ENCODE measurements at regions not wholly inside any gene's neighbourhood (a gene's known extent, or its start where the extent isn't known, plus 50 kb on each side); places are given as distances from the start of the nearest gene placed in this dataset.
A peak's percentile ranks its signal among the peaks of the same experiment; 100 is the strongest.
"Not testable (repeated sequence)": the region's sequence is repeated elsewhere in the genome, so short reads cannot be mapped to it uniquely, and the experiment has no call there.

GRCh38 chr14:22180045-22180444, 409.0 kb downstream of the DAD1 start:
- no peak for DNase-seq

GRCh38 chr14:22179190-22179589, 409.8 kb downstream of the DAD1 start:
- DNase-seq: no peak

- DNase-seq: peak; percentile 5
These were observed 410.6 kb downstream of the DAD1 start for GRCh38 chr14:22178333-22178839.

DNA sequence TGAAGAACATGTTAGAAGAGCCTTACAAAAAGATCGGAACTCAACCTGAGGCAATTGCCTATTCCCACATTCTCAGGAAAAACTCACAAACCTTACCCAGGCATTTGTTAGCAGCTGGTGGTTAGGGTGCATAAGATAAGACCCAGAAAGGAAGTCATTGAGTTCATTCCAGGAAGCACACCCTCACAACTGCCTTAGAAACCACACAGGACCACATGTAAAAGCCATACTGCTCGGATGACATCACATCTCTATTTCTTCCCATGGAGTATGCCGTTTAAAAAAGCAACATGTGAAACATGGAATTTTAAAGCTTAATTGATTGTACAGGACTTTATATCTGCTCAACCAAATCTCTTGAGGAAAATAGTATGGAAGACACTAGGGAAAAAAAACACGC, 411.2 kb downstream of the DAD1 start:
- peak; percentile 28 for DNase-seq

- DNase-seq: no peak
These were observed 412.1 kb downstream of the DAD1 start for GRCh38 chr14:22176957-22177356.

- not testable (repeated sequence) for DNase-seq
These were observed 413.8 kb downstream of the DAD1 start for GRCh38 chr14:22175278-22175558.

DNA sequence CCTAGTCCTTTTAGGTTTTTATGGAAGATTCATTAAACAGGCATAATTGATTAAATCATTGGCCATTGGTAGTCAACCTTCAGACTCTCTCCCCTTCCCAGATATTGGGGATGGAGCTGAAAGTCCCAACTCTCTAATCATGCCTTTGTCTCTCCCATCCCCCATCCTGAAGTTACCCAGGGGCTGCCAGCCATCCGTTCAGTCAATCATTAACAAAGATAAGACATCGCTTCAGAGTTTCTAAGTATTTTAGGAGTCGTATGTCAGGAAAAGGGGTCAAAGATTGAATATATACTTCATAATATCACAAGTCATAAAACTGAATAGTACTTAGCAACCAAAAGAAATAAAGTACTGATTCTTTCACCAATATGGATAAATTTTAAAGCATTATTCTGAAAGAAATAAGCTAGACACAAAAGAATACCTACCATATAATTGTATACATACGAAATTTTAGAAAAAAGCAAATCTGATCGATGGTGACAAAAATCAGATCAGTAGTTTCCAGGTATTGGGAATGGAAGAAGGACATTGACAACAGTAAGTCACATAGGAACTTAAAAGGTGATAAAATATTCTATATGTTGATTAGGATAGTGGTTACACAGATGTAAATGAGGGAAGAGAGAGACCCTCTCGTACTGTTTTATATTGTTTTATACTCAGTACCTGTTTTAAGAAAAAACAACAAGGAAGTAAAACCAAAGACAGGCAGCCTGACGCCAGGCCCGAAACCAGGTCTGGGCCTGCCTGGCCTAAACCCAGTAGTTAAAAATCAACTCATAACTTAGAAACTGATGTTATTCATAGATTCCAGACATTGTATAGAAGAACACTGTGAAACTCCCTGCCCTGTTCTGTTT, 414.4 kb downstream of the DAD1 start:
- no peak for DNase-seq

- peak; percentile 22 for DNase-seq
These were observed 420.7 kb downstream of the DAD1 start for GRCh38 chr14:22168092-22168955.

DNA sequence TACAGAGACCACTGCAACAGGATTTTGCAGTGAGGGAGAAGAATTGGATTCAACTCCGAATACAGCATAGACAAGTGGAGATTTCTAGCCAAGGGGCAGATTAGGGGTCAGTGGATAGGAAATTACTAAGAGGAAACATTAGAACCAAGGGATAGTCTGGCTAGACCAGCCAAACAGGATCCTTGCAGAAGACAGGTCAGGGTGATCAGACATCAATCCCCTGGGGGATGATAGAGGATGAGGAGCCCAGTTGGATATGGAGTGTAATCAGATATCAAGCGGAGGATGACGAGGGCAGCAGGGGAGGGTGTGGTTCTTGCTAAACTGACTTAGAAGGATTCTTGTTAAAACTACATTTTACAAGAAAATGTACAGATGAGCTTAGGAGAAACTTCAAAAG, 424.4 kb downstream of the DAD1 start:
- DNase-seq: no peak

DNA sequence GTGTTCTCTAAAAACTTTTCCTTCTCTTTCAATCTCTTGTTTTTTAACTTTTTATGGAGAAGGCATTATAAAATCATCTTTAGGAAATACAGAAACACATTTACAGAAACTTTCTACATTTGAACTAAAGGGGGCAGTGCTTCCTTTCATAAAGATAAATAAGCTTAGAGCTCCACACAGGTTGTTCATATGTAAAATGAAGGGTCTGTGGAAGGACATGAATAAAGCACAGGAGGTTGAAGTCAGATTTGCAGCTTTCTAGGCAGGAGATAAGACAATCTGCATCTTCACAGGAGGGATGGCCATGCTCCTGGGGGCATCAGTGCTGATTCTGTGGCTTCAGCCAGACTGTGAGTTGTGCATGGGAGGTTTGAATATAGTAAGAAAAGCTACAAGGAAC, 426.0 kb downstream of the DAD1 start:
- peak; percentile 44 for DNase-seq

DNA sequence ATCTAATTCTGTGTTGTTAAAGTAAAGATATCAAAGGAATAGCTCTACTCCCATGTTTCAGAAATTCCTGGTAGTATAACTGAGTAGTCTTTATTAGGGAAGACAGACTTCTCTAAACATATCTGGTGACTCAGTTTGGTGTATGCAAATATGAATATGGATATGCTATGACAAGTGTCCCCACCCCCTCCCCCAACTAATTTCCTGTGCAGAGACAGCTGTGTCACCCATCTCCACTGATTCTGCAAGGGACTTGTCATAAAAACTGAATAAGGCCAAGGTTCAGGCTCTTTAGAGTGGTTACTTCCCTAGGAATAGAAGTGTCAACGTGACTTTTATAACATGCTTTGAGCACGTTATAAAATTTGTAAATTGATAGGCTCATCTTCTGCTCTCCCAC, 429.1 kb downstream of the DAD1 start:
- DNase-seq: peak; percentile 7

GRCh38 chr14:22159099-22159498, 429.9 kb downstream of the DAD1 start:
- DNase-seq: no peak

DNA sequence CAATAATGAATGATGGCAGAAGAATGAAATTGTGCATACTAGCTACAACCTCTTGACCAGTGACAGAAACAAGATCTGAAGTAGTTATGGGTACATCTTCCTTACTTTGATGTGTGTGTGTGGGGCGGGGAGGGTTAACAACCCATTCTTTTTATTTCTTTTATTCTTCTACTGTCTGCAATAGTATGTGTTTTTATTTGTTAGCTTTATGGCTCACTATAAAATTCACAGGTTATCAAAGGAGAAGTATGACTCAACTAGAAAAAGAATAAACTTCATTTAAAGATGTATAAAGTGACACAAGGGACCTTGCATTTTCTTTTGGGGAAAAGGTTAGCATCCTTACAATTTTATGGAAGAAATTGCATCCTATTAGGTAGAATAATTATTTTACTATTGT, 430.5 kb downstream of the DAD1 start:
- DNase-seq: no peak

DNA sequence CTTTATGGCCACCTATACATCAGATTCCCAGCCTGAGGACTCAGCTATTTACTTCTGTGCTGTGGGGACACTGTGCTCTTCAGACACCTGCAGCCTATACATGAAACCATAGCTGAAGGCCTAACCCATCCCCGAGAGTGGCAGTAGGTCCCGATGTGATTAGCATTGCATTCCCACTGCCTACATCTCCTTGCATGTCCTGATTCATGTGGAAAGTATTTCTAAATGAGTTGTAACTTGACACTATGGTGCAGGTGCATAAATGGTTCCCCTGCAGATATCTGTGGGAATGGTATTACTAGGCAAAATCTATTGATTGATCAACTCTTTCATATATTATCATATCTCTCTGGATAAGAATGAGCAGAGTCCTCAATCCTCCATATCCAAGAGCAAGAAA, 433.5 kb downstream of the DAD1 start:
- no peak for DNase-seq

DNA sequence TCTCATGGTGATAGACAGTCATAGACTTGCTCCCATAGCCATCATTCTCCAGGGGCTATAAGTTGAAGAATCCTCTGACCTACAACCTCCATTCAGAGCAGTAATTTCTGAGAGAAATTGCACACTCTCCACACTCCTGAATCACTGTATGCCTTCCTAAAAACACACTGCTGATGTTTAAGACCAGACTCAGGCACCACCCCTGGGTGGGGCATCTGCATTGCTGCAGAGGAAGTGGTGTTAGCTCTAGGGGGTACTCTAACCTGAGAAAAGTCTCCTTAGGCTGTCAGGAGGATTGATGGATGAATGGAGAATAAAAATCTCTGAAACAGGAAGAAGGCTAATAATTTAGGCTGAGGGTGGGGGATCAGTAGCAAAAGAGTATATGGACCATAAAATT, 436.1 kb downstream of the DAD1 start:
- no peak for DNase-seq

- no peak for DNase-seq
These were observed 436.7 kb downstream of the DAD1 start for GRCh38 chr14:22152161-22152870.

DNA sequence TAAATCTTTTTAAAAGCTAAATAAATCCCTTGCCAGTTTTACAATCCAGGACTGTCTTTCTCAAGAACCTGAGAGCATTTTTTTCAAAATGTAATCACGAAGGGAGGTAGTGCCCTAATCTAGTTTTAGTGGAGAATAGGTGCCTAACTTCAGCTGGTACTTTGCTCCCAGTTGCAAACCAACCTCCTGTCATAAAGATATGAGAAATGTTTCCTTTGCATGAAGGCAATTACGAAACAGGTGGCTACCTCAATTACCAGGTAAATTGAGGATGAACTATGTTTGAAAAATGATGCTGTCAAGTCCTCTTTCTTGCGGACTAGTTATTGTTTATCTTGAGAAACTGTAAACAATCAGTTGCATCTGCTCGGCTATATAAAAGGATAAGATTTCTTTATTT, 437.9 kb downstream of the DAD1 start:
- DNase-seq: no peak

DNA sequence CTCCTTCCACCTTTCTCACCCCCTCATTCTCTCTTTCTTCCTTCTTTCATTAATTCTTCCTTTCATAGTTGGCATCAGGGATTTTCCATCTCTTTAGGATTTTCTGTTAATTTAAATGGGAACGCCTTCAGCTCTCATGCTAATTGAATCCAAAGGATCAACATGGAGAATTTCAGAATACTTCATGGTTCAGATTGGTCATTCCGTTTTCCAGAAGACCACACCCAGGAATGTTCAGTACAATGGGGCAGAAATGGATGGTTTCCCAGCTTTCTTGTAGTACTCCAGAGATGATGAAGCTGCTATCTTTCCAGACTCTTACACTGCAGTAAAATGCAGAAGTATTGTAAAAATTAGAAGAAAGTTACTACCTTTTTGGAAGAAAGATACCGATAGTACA, 440.0 kb downstream of the DAD1 start:
- DNase-seq: no peak

DNA sequence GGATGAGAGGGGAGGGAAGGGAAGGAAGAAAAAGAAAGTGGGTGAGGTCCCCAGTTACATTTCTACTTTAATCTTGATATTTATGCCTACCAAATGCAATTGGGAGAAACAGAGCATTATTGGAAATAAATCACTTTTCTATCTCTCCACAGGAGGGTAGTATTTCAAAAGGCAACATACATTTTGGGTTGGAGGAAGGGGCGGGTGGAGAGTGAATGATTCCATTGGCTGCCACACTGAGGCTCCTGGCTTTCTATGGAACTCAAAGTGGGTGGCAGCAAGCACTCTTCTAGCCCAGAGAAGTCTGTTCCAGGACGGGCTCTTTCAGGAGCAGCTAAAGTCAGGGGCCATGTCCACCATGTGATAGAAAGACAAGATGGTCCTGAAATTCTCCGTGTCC, 441.3 kb downstream of the DAD1 start:
- DNase-seq: no peak

DNA sequence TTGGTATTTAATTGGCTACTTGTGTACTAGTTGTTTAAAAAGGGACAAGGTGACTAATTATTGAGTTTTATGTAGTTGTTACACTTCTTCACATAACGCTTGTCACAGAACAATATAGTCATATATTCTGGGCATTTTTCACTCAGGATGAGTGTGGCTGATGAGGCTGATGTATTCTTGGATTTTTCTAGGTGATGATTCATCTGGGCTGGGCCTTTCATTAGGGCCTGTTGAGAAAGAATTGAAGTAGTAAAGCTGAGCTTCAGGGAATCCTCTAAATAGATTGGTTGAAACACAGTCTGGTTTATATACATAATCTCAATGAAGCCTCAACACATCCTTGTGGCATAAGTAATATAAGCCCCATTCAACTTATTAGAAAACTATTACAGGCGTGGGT, 445.7 kb downstream of the DAD1 start:
- no peak for DNase-seq

DNA sequence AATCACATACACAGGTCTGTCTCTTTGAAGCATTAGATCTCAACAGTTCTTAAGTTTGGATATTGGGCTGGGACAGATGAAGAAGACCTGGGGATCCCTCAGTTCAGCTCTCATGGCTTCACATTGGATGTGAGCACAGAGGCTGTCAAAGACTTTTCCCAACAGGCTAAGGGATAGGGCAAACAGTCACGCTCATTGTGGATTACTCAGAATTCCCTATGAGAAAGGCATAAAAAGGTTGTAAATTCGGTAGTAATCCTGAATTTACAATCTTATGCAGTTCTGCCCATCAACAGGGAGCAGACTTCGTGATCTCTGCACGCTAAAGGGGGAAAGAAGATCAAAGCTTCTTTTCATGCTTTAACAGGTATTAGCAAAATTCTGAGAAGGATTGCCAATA, 448.4 kb downstream of the DAD1 start:
- DNase-seq: no peak

- DNase-seq: peak; percentile 41
These were observed 457.1 kb downstream of the DAD1 start for GRCh38 chr14:22131749-22132476.
